ENCODE measurements at regions not wholly inside any gene's neighbourhood (a gene's known extent, or its start where the extent isn't known, plus 50 kb on each side); places are given as distances from the start of the nearest gene placed in this dataset.

- no peak overlapping the region for H3K27ac ChIP-seq
- TF ChIP-seq CTCF (conservative IDR thresholded peaks at IDR 0.05) (no peak), ZFX (IDR thresholded peaks at IDR 0.05) (no peak)
Observed at GRCh38 chr12:68474467-68475204, 136.1 kb upstream of the RAP1B start.

- no peak for TF ChIP-seq CTCF (conservative IDR thresholded peaks at IDR 0.05)
- no peak for TF ChIP-seq ZFX (IDR thresholded peaks at IDR 0.05)
- H3K27ac ChIP-seq = no peak overlapping the region
Observed at GRCh38 chr12:68476794-68477193, 133.9 kb upstream of the RAP1B start.

GRCh38 chr12:68477261-68477772, 133.4 kb upstream of the RAP1B start:
- H3K27ac ChIP-seq = no peak overlapping the region

GRCh38 chr12:68477906-68478305, 132.8 kb upstream of the RAP1B start:
- no peak overlapping the region for H3K27ac ChIP-seq
- TF ChIP-seq ZFX (IDR thresholded peaks at IDR 0.05) = no peak
- no peak for TF ChIP-seq CTCF (conservative IDR thresholded peaks at IDR 0.05)

More at GRCh38 chr12:68477261-68477772, 133.4 kb upstream of the RAP1B start:
- TF ChIP-seq ZFX (IDR thresholded peaks at IDR 0.05) = no peak
- no peak for TF ChIP-seq CTCF (conservative IDR thresholded peaks at IDR 0.05)

- TF ChIP-seq ZFX (IDR thresholded peaks at IDR 0.05) (no peak), CTCF (conservative IDR thresholded peaks at IDR 0.05) (no peak)
- no peak overlapping the region for H3K27ac ChIP-seq
Observed at GRCh38 chr12:68478516-68479260, 132.0 kb upstream of the RAP1B start.

- TF ChIP-seq ZFX (IDR thresholded peaks at IDR 0.05) = no peak
- no peak for TF ChIP-seq CTCF (conservative IDR thresholded peaks at IDR 0.05)
- H3K27ac ChIP-seq = no peak overlapping the region
Observed at GRCh38 chr12:68479261-68479895, 131.3 kb upstream of the RAP1B start.

GRCh38 chr12:68479896-68480291, 130.8 kb upstream of the RAP1B start:
- TF ChIP-seq CTCF (conservative IDR thresholded peaks at IDR 0.05) (no peak), ZFX (IDR thresholded peaks at IDR 0.05) (no peak)
- H3K27ac ChIP-seq = no peak overlapping the region

All from C4-2B (cell line).